HG03135 (cell line): ENCODE measurements at regions not wholly inside any gene's neighbourhood (a gene's known extent, or its start where the extent isn't known, plus 50 kb on each side); places are given as distances from the start of the nearest gene placed in this dataset.
A peak's percentile ranks its signal among the peaks of the same experiment; 100 is the strongest.
"Not testable (repeated sequence)": the region's sequence is repeated elsewhere in the genome, so short reads cannot be mapped to it uniquely, and the experiment has no call there.

Source experiments
- ATAC-seq: cut with Tn5 transposase; IDR thresholded peaks from one replicate; pipeline ENCODE4 v1.9.1; 2021; ENCODE audit warnings: mild to moderate bottlenecking, moderate library complexity; ENCODE audit not compliant: unreplicated experiment

GRCh38 chr2:13508671-13509070, 791.9 kb downstream of the TRIB2 start:
- no peak for ATAC-seq

DNA sequence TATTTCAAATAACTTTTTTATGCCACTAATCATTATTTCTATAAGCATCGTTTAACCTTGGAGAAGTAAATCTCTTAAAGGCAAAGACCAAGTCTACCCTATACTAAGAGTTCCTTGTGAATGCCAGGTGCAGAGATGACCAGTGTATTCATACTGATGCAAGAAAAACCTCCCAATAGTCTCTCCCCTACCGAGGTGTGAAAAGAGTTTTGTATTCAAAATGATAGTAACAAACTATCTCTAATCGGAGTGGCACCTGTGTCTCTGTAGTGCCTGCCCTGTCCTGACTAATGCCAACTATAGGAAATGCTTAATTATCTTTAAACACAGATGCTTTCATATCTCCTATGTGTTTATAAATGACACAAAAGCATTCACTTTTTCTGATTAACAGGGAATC, 798.5 kb downstream of the TRIB2 start:
- no peak for ATAC-seq

DNA sequence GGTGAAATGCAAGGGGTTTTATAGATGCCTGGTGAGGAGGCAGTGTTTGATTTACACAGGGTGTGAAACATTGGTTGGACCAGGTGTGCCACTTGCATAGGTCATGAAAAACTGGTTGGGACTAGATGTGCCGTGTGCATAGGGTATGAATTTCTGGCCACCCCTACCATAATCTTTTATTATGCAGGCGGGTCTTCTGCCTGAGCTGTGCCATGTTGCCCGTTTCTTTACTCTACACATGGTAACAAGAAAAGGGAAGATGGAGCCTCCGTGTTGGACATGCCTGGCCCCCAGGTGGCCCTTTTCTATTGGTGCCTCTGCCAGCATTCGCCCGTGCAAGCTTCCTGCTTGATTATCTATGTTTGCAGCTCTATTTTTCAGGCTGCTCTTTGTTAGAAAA, 805.4 kb downstream of the TRIB2 start:
- no peak for ATAC-seq

GRCh38 chr2:13522917-13523821, 806.4 kb downstream of the TRIB2 start:
- peak; percentile 99 for ATAC-seq

GRCh38 chr2:13524492-13524891, 807.8 kb downstream of the TRIB2 start:
- ATAC-seq = no peak

GRCh38 chr2:13531735-13532410, 815.1 kb downstream of the TRIB2 start:
- ATAC-seq = not testable (repeated sequence)

DNA sequence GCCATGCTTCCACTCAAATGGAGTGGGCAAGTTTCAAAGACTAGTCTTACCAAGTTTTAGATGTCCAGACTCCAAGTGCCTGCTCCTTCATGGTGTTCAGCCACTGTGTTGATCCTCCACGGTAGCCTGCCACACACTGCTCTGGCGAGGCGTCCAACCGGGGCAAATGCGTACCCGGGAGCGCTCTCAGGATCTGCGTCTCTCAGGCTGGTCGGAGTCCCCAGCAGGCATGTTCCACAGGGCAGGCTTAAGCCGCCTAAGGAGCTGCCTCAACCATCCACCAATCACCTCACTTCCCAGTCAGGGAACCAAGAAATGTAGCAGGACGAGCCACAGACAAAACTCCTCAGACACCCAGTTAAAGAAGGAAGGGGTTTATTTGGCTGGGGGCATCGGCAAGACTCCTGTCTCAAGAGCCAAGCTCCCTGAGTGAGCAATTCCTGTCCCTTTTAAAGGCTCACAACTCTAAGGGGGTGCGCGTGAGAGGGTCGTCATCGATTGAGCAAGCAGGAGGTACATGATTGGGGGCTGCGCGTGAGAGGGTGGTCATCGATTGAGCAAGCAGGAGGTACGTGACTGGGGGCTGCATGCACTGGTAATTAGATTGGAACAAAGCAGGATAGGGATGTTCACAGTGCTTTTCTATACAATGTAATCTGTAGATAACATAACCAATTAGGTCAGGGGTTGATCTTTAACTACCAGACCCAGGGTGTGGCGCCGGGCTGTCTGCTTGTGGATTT, 816.2 kb downstream of the TRIB2 start:
- ATAC-seq = not testable (repeated sequence)

DNA sequence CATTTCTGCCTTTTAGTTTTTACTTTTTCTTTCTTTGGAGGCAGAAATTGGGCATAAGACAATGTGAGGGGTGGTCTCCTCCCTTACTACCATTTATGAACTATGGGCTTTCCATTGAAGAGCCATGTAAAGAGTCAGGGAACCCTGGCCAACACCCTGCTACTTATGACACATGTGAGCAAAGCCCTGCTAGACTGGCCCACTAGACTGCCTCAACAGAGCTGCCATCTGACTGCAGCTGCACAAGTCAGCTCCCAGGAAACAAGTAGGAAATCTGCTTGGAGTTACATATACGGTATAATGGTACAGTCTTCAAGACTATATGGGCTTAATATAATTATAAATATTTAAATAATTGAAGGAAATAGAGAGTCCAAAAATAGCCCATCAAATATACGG, 816.8 kb downstream of the TRIB2 start:
- ATAC-seq = no peak

- ATAC-seq = no peak
These were observed 820.2 kb downstream of the TRIB2 start for GRCh38 chr2:13536941-13537340.

DNA sequence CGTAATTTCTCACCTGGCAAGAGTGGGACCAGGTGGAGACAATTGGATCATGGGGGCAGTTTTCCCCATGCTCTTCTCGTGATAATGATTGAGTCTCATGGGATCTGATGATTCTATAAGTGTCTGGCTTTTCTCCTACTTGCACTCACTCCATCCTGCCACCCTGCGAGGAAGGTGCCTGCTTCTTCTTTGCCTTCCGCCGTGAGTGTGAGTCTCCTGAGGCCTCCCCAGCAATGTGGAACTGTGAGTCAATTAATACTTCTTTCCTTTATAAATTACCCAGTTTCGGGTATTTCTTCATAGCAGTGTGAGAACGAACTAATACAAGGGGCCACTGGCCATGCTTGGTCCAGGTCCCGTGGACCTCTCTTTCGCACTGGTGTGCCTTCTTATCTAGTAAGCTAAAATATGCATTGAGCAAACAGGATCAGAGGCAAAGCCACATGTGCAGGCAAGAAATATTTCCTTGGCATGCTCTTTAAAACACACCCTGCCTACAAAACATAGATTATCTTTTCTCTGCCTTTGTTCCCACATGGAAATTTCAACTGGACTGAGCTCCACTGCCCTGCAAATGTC, 821.1 kb downstream of the TRIB2 start:
- ATAC-seq = no peak

- ATAC-seq = no peak
These were observed 822.6 kb downstream of the TRIB2 start for GRCh38 chr2:13539296-13539695.

DNA sequence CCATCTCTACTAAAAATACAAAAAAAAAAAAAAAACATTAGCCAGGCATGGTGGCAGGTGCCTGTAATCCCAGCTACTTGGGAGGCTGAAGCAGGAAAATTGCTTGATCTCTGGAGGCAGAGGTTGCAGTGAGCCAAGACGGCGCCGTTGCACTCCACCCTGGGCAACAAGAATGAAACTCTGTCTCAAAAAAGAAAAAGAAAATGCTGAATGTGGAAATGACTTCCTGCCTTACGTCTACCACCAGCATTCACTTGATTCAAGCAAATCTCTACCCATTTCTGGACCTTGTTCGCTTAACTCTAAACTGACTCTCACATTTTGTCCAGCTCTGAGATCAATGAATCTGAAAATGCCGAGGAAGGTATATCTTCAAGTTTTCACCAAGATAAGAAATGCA, 825.3 kb downstream of the TRIB2 start:
- ATAC-seq = no peak

DNA sequence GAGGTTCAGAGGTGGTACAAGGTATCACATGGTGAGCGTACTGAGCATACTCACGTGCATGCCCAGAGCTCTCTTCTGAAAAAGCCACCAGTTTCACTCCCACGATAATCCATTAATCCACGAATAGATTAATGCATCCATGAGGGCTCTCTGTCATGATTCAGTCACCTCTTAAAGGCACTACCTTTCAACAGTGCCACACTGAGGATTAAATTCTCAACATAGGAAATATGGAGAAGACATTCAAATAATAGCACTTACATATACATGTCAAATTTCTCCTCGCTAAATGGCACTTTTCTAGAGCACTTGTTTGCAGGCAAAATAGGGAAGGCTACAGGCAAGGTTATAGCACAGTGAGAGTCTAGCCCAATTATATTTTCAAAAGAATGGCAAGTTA, 825.9 kb downstream of the TRIB2 start:
- ATAC-seq = no peak

DNA sequence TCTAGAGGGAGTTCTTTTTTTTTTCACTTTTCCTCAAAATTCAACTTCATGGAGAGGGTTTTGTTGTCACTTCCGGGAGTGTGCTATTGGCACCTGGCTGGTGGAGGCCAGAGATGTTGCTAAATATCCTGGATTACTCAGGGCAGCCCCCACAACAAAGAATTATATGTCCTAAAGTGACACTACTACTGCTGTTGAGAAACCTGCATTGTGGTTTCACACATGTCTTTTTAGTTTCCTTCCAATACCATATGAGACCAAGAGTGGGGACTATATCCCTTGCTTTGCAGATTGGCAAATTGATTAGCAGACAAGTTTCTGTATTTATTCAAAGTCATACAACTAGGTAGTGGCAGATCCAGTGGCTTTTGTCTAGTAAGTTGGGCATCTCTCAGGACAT, 826.8 kb downstream of the TRIB2 start:
- ATAC-seq = peak; percentile 82

- ATAC-seq = no peak
These were observed 828.6 kb downstream of the TRIB2 start for GRCh38 chr2:13545320-13545719.

GRCh38 chr2:13546131-13546530, 829.4 kb downstream of the TRIB2 start:
- no peak for ATAC-seq

DNA sequence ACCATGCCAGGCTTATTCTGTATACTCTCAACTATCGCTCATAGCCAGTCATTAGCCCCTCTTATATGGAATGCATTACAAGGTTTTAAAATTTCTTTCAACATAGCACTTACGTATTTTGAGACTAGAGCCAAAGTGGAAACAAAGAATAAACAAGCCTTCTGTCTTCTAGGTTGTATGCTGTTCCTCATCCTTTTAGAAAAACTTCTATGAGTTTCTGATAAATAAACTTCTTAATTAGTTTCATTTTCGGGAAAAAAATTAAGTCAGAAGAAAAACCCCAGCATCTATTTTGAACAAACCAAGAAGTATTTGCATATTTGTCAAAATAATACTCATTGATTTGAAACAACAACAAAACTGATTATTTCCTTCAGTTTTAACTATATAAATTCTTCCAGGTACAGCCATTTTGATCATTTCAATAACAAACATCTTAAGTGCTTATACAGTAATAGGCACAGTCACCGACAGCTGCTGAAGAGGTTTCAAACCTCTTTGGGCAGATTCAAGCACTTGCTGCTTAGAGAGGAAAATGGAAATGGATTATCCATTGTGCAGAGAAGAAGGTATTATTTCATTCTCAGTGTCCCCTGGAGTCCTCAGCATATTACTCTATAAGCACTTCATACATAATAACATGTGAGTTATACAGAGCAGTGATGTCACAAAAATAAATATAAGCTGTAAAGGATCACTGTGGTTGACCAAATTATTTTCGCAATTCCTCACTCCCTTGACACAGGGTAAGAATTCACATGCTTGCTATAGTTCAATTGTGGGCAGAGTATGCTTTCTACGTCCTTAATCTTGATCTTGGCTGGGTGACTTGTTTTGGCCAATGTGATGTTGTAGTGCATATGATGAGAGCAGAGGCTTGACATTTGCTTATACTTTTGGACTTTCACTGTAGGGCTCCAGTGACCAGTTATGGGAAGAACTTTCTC, 833.8 kb downstream of the TRIB2 start:
- no peak for ATAC-seq

GRCh38 chr2:13558368-13558767, 841.6 kb downstream of the TRIB2 start:
- peak; percentile 64 for ATAC-seq

DNA sequence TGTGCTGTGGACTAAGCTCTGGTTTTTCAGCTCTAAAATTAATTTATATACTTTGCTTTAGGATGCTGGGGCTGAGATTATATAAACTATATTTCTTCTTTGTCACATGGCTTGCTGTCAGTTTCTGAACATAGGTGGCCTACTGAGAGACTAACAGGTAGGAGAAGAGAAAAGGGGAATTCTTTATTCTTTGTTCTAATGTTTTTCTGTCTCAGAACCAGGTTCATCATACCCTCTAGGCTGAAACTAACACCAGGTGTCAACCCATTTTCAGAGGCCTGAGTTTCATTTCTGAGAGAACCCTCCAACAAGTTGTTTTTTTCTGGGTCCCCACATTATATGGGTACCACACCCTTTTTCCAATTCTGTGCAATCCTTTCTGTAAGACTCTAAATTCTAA, 843.6 kb downstream of the TRIB2 start:
- peak; percentile 57 for ATAC-seq

GRCh38 chr2:13572466-13572865, 855.7 kb downstream of the TRIB2 start:
- no peak for ATAC-seq
